CD8-positive, alpha-beta memory T cell (primary cell): ENCODE measurements at regions not wholly inside any gene's neighbourhood (a gene's known extent, or its start where the extent isn't known, plus 50 kb on each side); places are given as distances from the start of the nearest gene placed in this dataset.

Experiments used
- CTCF ChIA-PET: fragments of 350-600 bp; sonication (Branson Sonifier 250); formaldehyde crosslinking; loops from one replicate; lab custom pipeline; 2021; ENCODE audit warnings: antibody characterized with exemption; lab: Charles Lee
- POLR2A ChIA-PET: fragments of 350-600 bp; sonication (Branson Sonifier 250); formaldehyde crosslinking; loops from one replicate; lab custom pipeline; 2021; ENCODE audit warnings: antibody characterized with exemption; lab: Charles Lee
- DNase-seq, 5 donors: peaks; one replicate each; pipeline versions ENCODE4 v3.0.0 to v3.0.0-alpha.2; 2020 to 2022; ENCODE audit warnings: mixed read lengths in 1 of 5
- H3K27ac ChIP-seq: one replicate; pipeline ENCODE4 v1.7.0; 2013; ENCODE audit warnings: low read depth, mild to moderate bottlenecking, low read length, moderate library complexity
- H3K27me3 ChIP-seq: 2 replicates; pipeline ENCODE4 v1.7.0; 2013; ENCODE audit warnings: low read length, mild to moderate bottlenecking; ENCODE audit not compliant: insufficient read depth, poor library complexity, severe bottlenecking
- H3K36me3 ChIP-seq: 2 replicates; pipeline ENCODE4 v1.7.0; 2013; ENCODE audit warnings: mild to moderate bottlenecking, low read length, moderate library complexity; ENCODE audit not compliant: insufficient read depth
- H3K4me1 ChIP-seq: 2 replicates; pipeline ENCODE4 v1.7.0; 2013; ENCODE audit warnings: mild to moderate bottlenecking, low read length, moderate library complexity; ENCODE audit not compliant: insufficient read depth
- H3K4me3 ChIP-seq: 2 replicates; pipeline ENCODE4 v1.7.0; 2013; ENCODE audit warnings: mild to moderate bottlenecking, low read length
- H3K9me3 ChIP-seq: 2 replicates; pipeline ENCODE4 v1.7.0; 2013; ENCODE audit warnings: mild to moderate bottlenecking, low read length
- H3K27ac Mint-ChIP-seq, 8 donors: one replicate each; pipeline ENCODE4 v1.8.0; 2020 to 2021; ENCODE audit warnings: mixed read lengths in 8 of 8, mild to moderate bottlenecking in 6 of 8, inconsistent platforms in 3 of 8, moderate library complexity in 3 of 8
- H3K27me3 Mint-ChIP-seq, 2 donors: one replicate each; pipeline ENCODE4 v1.8.0; 2020 to 2021; ENCODE audit warnings: mixed read lengths in 2 of 2, mild to moderate bottlenecking in 1 of 2, moderate library complexity in 1 of 2
- H3K36me3 Mint-ChIP-seq, 3 donors: one replicate each; pipeline ENCODE4 v1.8.0; 2020 to 2021; ENCODE audit warnings: mixed read lengths in 3 of 3, inconsistent platforms in 1 of 3, mild to moderate bottlenecking in 1 of 3
- H3K4me1 Mint-ChIP-seq, 3 donors: one replicate each; pipeline ENCODE4 v1.8.0; 2020 to 2021; ENCODE audit warnings: mixed read lengths in 3 of 3, inconsistent platforms in 1 of 3, mild to moderate bottlenecking in 1 of 3
- H3K4me3 Mint-ChIP-seq, 7 donors: one replicate each; pipeline ENCODE4 v1.8.0; 2020 to 2021; ENCODE audit warnings: mixed read lengths in 7 of 7, mild to moderate bottlenecking in 6 of 7, moderate library complexity in 4 of 7, inconsistent platforms in 2 of 7
- H3K9me3 Mint-ChIP-seq, 5 donors: one replicate each; pipeline ENCODE4 v1.8.0; 2020 to 2022; ENCODE audit warnings: mixed read lengths in 5 of 5, mild to moderate bottlenecking in 3 of 5, moderate library complexity in 2 of 5, inconsistent platforms in 1 of 5

DNA sequence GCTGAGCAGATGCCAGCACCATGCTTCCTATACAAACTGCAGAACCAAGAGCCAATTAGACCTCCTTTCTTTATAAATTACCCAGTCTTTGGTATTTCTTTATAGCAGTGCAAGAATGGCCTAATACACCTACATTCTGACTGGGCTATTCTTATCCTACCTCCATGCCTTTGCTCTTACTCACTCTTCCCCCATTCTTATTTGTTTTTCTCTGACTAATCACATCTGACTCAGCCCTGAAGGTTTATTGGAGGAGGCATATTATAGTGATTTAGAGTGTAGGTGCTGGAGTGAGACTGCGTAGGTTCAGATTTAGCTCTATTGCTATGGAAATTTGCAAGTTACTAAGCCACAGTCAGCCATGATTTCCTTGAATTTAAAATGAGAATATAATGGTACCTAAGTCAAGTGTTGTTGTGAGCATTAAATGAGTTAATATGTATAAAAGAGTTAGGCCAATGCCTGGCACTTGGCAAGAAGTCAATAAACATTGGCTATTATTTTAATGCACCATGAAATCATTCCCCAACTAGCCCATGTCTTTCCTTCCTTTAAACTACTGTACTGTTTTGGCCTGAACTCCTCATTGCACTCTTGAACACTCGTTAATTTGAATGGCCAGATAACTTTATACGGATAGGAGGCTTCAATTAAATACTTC is 531.2 kb upstream of the ZNF608 start:
- H3K36me3 ChIP-seq = no peaks in the 10 kb centered on the region
- POLR2A ChIA-PET = no interaction called here
- peaks cover 0 to 3% of the 10 kb centered on the region in 2 donors for H3K27me3 Mint-ChIP-seq
- CTCF ChIA-PET = no interaction called here
- no peaks in the 10 kb centered on the region for H3K27me3 ChIP-seq
- H3K4me1 ChIP-seq = no peaks in the 10 kb centered on the region
- H3K4me3 ChIP-seq = no peak overlapping the region
- no peak overlapping the region for H3K4me3 Mint-ChIP-seq
- H3K4me1 Mint-ChIP-seq = no peaks in the 10 kb centered on the region
- H3K27ac Mint-ChIP-seq = no peak overlapping the region
- H3K9me3 Mint-ChIP-seq = peaks cover 0 to 12% (median 6%) of the 10 kb centered on the region in 5 donors
- H3K36me3 Mint-ChIP-seq = no peaks in the 10 kb centered on the region
- H3K9me3 ChIP-seq = no peaks in the 10 kb centered on the region
- no peak for DNase-seq
- H3K27ac ChIP-seq = no peak overlapping the region

- no peak for DNase-seq
- Mint-ChIP-seq H3K4me3 (no peak overlapping the region), H3K4me1 (no peaks in the 10 kb centered on the region), H3K27me3 (peaks cover 0 to 1% of the 10 kb centered on the region in 2 donors), H3K36me3 (no peaks in the 10 kb centered on the region), H3K27ac (no peak overlapping the region), H3K9me3 (peaks cover 0 to 14% (median 4%) of the 10 kb centered on the region in 5 donors)
- CTCF ChIA-PET = no interaction called here
- no peak overlapping the region for H3K27ac ChIP-seq
- no peaks in the 10 kb centered on the region for H3K9me3 ChIP-seq
- POLR2A ChIA-PET = no interaction called here
- no peaks in the 10 kb centered on the region for H3K27me3 ChIP-seq
- H3K36me3 ChIP-seq = no peaks in the 10 kb centered on the region
- no peaks in the 10 kb centered on the region for H3K4me1 ChIP-seq
- H3K4me3 ChIP-seq = no peak overlapping the region
These were observed 532.3 kb upstream of the ZNF608 start for GRCh38 chr5:125278711-125279110.

- no peaks in the 10 kb centered on the region for H3K9me3 ChIP-seq
- H3K4me1 ChIP-seq = no peaks in the 10 kb centered on the region
- Mint-ChIP-seq H3K9me3 (peaks cover 0 to 11% (median 0%) of the 10 kb centered on the region in 5 donors), H3K4me3 (no peak overlapping the region), H3K27me3 (peaks cover 0 to 1% of the 10 kb centered on the region in 2 donors), H3K4me1 (no peaks in the 10 kb centered on the region), H3K36me3 (no peaks in the 10 kb centered on the region), H3K27ac (no peak overlapping the region)
- CTCF ChIA-PET = no interaction called here
- H3K4me3 ChIP-seq = no peak overlapping the region
- no peaks in the 10 kb centered on the region for H3K36me3 ChIP-seq
- H3K27ac ChIP-seq = no peak overlapping the region
- POLR2A ChIA-PET = no interaction called here
- H3K27me3 ChIP-seq = no peaks in the 10 kb centered on the region
- no peak for DNase-seq
These were observed 535.2 kb upstream of the ZNF608 start for GRCh38 chr5:125281667-125282066.

DNA sequence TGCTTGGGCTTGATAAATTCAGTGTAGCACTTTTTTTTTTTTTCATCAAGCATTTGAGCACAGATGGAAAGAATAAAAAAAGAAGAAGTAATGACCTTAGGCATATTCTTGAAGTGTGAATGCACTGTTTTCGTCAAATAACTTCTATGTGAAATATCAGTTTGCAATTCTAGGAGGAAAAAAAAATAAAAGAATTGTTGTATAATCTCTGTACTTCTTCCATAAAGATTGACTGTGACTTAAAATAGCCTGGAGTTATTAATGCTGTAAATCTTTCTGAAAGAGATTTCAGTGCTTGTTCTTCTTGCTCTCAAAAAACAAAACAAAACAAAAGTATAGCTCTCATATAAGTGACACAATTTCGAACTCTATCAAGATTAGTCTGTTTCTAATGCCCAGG is 536.9 kb upstream of the ZNF608 start:
- Histone ChIP-seq H3K27me3 (no peaks in the 10 kb centered on the region), H3K27ac (no peak overlapping the region), H3K4me3 (no peak overlapping the region), H3K36me3 (no peaks in the 10 kb centered on the region), H3K9me3 (no peaks in the 10 kb centered on the region), H3K4me1 (no peaks in the 10 kb centered on the region)
- Mint-ChIP-seq H3K36me3 (no peaks in the 10 kb centered on the region), H3K4me3 (no peak overlapping the region), H3K4me1 (no peaks in the 10 kb centered on the region), H3K27ac (no peak overlapping the region), H3K9me3 (peaks cover 0 to 17% (median 0%) of the 10 kb centered on the region in 5 donors), H3K27me3 (peaks cover 0 to 1% of the 10 kb centered on the region in 2 donors)
- POLR2A ChIA-PET = no interaction called here
- no peak for DNase-seq
- CTCF ChIA-PET = no interaction called here

- Mint-ChIP-seq H3K36me3 (no peaks in the 10 kb centered on the region), H3K4me3 (no peak overlapping the region), H3K27me3 (no peaks in the 10 kb centered on the region), H3K4me1 (no peaks in the 10 kb centered on the region), H3K27ac (no peak overlapping the region), H3K9me3 (peaks cover 0 to 20% (median 0%) of the 10 kb centered on the region in 5 donors)
- ChIA-PET CTCF (no interaction called here), POLR2A (no interaction called here)
- Histone ChIP-seq H3K36me3 (no peaks in the 10 kb centered on the region), H3K4me3 (no peak overlapping the region), H3K27me3 (no peaks in the 10 kb centered on the region), H3K27ac (no peak overlapping the region), H3K4me1 (no peaks in the 10 kb centered on the region), H3K9me3 (no peaks in the 10 kb centered on the region)
- no peak for DNase-seq
These were observed 539.8 kb upstream of the ZNF608 start for GRCh38 chr5:125286271-125286670.

- Mint-ChIP-seq H3K4me1 (no peaks in the 10 kb centered on the region), H3K27ac (no peak overlapping the region), H3K4me3 (no peak overlapping the region), H3K36me3 (no peaks in the 10 kb centered on the region), H3K27me3 (no peaks in the 10 kb centered on the region), H3K9me3 (peaks cover 0 to 12% (median 2%) of the 10 kb centered on the region in 5 donors)
- no peak for DNase-seq
- H3K27me3 ChIP-seq = no peaks in the 10 kb centered on the region
- POLR2A ChIA-PET = no interaction called here
- no peak overlapping the region for H3K4me3 ChIP-seq
- no peak overlapping the region for H3K27ac ChIP-seq
- no peaks in the 10 kb centered on the region for H3K4me1 ChIP-seq
- H3K36me3 ChIP-seq = no peaks in the 10 kb centered on the region
- CTCF ChIA-PET = no interaction called here
- H3K9me3 ChIP-seq = no peaks in the 10 kb centered on the region
These were observed 543.2 kb upstream of the ZNF608 start for GRCh38 chr5:125289606-125290005.

GRCh38 chr5:125290935-125291334 is 544.5 kb upstream of the ZNF608 start:
- no peak for DNase-seq
- ChIA-PET POLR2A (no interaction called here), CTCF (no interaction called here)
- no peak overlapping the region for H3K27ac ChIP-seq
- no peak overlapping the region for H3K27ac Mint-ChIP-seq
- no peaks in the 10 kb centered on the region for H3K27me3 Mint-ChIP-seq
- no peak overlapping the region for H3K4me3 ChIP-seq
- no peak overlapping the region for H3K4me3 Mint-ChIP-seq
- H3K27me3 ChIP-seq = no peaks in the 10 kb centered on the region
- H3K4me1 Mint-ChIP-seq = no peaks in the 10 kb centered on the region
- no peaks in the 10 kb centered on the region for H3K36me3 ChIP-seq
- no peaks in the 10 kb centered on the region for H3K9me3 ChIP-seq
- no peaks in the 10 kb centered on the region for H3K4me1 ChIP-seq
- no peaks in the 10 kb centered on the region for H3K36me3 Mint-ChIP-seq
- peaks cover 0 to 12% (median 2%) of the 10 kb centered on the region in 5 donors for H3K9me3 Mint-ChIP-seq

DNA sequence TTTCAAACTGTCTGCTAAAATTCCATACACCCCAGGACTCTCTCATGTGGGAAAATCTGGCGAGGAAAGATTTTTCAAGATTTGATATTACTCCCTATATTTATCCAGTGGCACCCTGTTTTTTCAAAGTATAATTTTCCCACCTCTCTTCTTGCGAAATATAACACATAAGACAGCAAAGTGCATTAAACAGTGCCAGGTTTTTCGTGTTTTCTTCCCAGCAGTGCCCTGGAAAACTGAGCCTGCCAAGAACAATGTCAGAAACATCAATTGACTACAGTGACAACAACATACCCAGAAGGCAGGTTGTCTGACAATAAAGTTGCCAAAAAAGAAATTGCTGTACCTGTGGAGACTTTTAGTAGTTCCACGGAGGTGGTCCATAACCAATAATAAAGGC is 545.0 kb upstream of the ZNF608 start:
- H3K9me3 ChIP-seq = no peaks in the 10 kb centered on the region
- CTCF ChIA-PET = no interaction called here

More for the DNA sequence above, 545.0 kb upstream of the ZNF608 start:
- Mint-ChIP-seq H3K27ac (no peak overlapping the region), H3K4me3 (no peak overlapping the region), H3K4me1 (no peaks in the 10 kb centered on the region), H3K9me3 (peaks cover 0 to 12% (median 2%) of the 10 kb centered on the region in 5 donors), H3K27me3 (no peaks in the 10 kb centered on the region), H3K36me3 (no peaks in the 10 kb centered on the region)
- H3K4me3 ChIP-seq = no peak overlapping the region
- no peaks in the 10 kb centered on the region for H3K27me3 ChIP-seq
- no peak for DNase-seq
- no peaks in the 10 kb centered on the region for H3K4me1 ChIP-seq
- H3K27ac ChIP-seq = no peak overlapping the region
- POLR2A ChIA-PET = no interaction called here
- no peaks in the 10 kb centered on the region for H3K36me3 ChIP-seq
